ENCODE measurements at regions not wholly inside any gene's neighbourhood (a gene's known extent, or its start where the extent isn't known, plus 50 kb on each side); places are given as distances from the start of the nearest gene placed in this dataset.
"Not testable (repeated sequence)": the region's sequence is repeated elsewhere in the genome, so short reads cannot be mapped to it uniquely, and the experiment has no call there.

GRCh38 chr2:88885679-88886416 is 194.4 kb downstream of the RPIA start:
- H2AFZ ChIP-seq (ENCODE audit: low read depth, low read length): no peak overlapping the region
- no peak overlapping the region for H3K4me2 ChIP-seq (ENCODE audit: low read length)
- H3K9me3 ChIP-seq (ENCODE audit: low read length): no peaks in the 10 kb centered on the region

DNA sequence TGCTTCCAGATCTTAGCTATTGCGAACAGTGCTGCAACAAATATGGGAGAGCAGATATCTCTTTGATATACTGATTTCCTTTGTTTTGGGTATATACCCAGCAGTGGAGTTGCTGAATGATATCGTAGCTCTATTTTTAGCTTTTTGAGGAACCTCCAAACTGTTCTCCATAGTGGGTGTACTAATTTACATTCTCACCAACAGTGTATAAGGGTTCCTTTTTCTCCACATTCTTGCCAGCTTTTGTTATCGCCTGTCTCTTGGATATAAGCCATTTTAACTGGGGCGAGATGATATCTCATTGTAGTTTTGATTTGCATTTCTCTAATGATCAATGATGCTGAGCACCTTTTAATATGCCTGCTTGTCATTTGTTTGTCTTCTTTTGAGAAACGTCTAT is 196.0 kb downstream of the RPIA start:
- not testable (repeated sequence) for H3K4me2 ChIP-seq (ENCODE audit: low read length); H3F3A ChIP-seq (ENCODE audit: insufficient read depth, low read length, poor library complexity, severe bottlenecking); H3K27ac ChIP-seq (ENCODE audit: low read length); H4K20me1 ChIP-seq (ENCODE audit: insufficient read depth); H3K9me2 ChIP-seq (ENCODE audit: insufficient read depth, low read length); H3K27me3 ChIP-seq (ENCODE audit: insufficient read depth, low read depth, low read length); H3K4me3 ChIP-seq (ENCODE audit: low read length); H2AFZ ChIP-seq (ENCODE audit: low read depth, low read length); H3K79me2 ChIP-seq (replicated peaks; ENCODE audit: insufficient read depth, low read length); H3K36me3 ChIP-seq (ENCODE audit: insufficient read depth, low read length); H3K9me3 ChIP-seq (ENCODE audit: low read length); H3K9ac ChIP-seq (ENCODE audit: low read length)

More at GRCh38 chr2:88885679-88886416, 194.4 kb downstream of the RPIA start:
- H3K27me3 ChIP-seq (ENCODE audit: insufficient read depth, low read depth, low read length): no peaks in the 10 kb centered on the region
- no peak overlapping the region for H3K27ac ChIP-seq (ENCODE audit: low read length)
- no peaks in the 10 kb centered on the region for H3K9me2 ChIP-seq (ENCODE audit: insufficient read depth, low read length)
- H3K4me3 ChIP-seq (ENCODE audit: low read length): no peak overlapping the region
- TF ChIP-seq, protein P1, sequence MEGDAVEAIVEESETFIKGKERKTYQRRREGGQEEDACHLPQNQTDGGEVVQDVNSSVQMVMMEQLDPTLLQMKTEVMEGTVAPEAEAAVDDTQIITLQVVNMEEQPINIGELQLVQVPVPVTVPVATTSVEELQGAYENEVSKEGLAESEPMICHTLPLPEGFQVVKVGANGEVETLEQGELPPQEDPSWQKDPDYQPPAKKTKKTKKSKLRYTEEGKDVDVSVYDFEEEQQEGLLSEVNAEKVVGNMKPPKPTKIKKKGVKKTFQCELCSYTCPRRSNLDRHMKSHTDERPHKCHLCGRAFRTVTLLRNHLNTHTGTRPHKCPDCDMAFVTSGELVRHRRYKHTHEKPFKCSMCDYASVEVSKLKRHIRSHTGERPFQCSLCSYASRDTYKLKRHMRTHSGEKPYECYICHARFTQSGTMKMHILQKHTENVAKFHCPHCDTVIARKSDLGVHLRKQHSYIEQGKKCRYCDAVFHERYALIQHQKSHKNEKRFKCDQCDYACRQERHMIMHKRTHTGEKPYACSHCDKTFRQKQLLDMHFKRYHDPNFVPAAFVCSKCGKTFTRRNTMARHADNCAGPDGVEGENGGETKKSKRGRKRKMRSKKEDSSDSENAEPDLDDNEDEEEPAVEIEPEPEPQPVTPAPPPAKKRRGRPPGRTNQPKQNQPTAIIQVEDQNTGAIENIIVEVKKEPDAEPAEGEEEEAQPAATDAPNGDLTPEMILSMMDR (IDR thresholded peaks at IDR 0.05; ENCODE audit: poor library complexity, severe bottlenecking): no peak
- no peak for TF ChIP-seq EP300 (conservative IDR thresholded peaks at IDR 0.05; ENCODE audit: poor library complexity, severe bottlenecking)
- TF ChIP-seq MXI1 (conservative IDR thresholded peaks at IDR 0.05; ENCODE audit: poor library complexity, severe bottlenecking): no peak
- no peak for TF ChIP-seq TAF1 (IDR thresholded peaks at IDR 0.05; ENCODE audit: low read depth)
- TF ChIP-seq RAD21 (conservative IDR thresholded peaks at IDR 0.05): no peak
- no peak for TF ChIP-seq REST (IDR thresholded peaks at IDR 0.05; ENCODE audit: borderline replicate concordance)
- TF ChIP-seq POLR2AphosphoS5 (IDR thresholded peaks at IDR 0.05): no peak
- no peak for TF ChIP-seq SMC3 (conservative IDR thresholded peaks at IDR 0.05; ENCODE audit: poor library complexity)
- no peak for TF ChIP-seq EZH2 (IDR thresholded peaks at IDR 0.05; ENCODE audit: borderline replicate concordance, insufficient read depth, low read length, poor library complexity, severe bottlenecking)
- H3F3A ChIP-seq (ENCODE audit: insufficient read depth, low read length, poor library complexity, severe bottlenecking): no peaks in the 10 kb centered on the region
- H3K9ac ChIP-seq (ENCODE audit: low read length): no peak overlapping the region
- no peaks in the 10 kb centered on the region for H3K36me3 ChIP-seq (ENCODE audit: insufficient read depth, low read length)
- H4K20me1 ChIP-seq (ENCODE audit: insufficient read depth): no peaks in the 10 kb centered on the region
- H3K79me2 ChIP-seq (replicated peaks; ENCODE audit: insufficient read depth, low read length): no peaks in the 10 kb centered on the region
